Fibroblast of lung (primary cell): ENCODE measurements at regions not wholly inside any gene's neighbourhood (a gene's known extent, or its start where the extent isn't known, plus 50 kb on each side); places are given as distances from the start of the nearest gene placed in this dataset.

Source experiments
- DNase-seq, 2 donors: peaks; one replicate each; pipeline versions ENCODE4 v3.0.0 to v3.0.0-alpha.2; 2010; ENCODE audit warnings: low read depth in 2 of 2
- H2AFZ ChIP-seq: 2 replicates; pipeline ENCODE4 v1.5.1; 2012; ENCODE audit warnings: low read length, control low read depth, inconsistent platforms
- H3K27ac ChIP-seq: 2 replicates; pipeline ENCODE4 v1.5.1; 2011; ENCODE audit warnings: low read length, control low read depth; ENCODE audit not compliant: insufficient read depth
- H3K27me3 ChIP-seq: 2 replicates; pipeline ENCODE4 v1.5.1; 2011; ENCODE audit warnings: mild to moderate bottlenecking, low read length; ENCODE audit not compliant: control insufficient read depth, insufficient read depth
- H3K36me3 ChIP-seq: 2 replicates; pipeline ENCODE4 v1.5.1; 2011; ENCODE audit warnings: low read length; ENCODE audit not compliant: control insufficient read depth, insufficient read depth
- H3K4me1 ChIP-seq: 2 replicates; pipeline ENCODE4 v1.5.1; 2011; ENCODE audit warnings: low read length; ENCODE audit not compliant: control insufficient read depth, insufficient read depth; ENCODE audit errors: extremely low read depth
- H3K4me2 ChIP-seq: 2 replicates; pipeline ENCODE4 v1.5.1; 2011; ENCODE audit warnings: low read length, control low read depth; ENCODE audit not compliant: insufficient read depth; ENCODE audit errors: extremely low read depth
- H3K4me3 ChIP-seq, 4 experiments: fragments of 200-600 bp in 1 of 4; sonication (generic) in 1 of 4; replicated peaks in 1 of 4; 2 replicates each; pipeline ENCODE4 v1.5.1; 2011 to 2016; ENCODE audit warnings: low read length in 4 of 4, low read depth in 3 of 4, mild to moderate bottlenecking in 3 of 4, control low read depth in 2 of 4, inconsistent platforms in 1 of 4, mixed read lengths in 1 of 4; ENCODE audit not compliant: insufficient read depth in 1 of 4; ENCODE audit errors: control extremely low read depth in 1 of 4
- H3K79me2 ChIP-seq: 2 replicates; pipeline ENCODE4 v1.5.1; 2012; ENCODE audit warnings: mild to moderate bottlenecking, low read length, inconsistent platforms; ENCODE audit not compliant: control insufficient read depth, insufficient read depth
- H3K9ac ChIP-seq: 2 replicates; pipeline ENCODE4 v1.5.1; 2011; ENCODE audit warnings: mild to moderate bottlenecking, low read length, control low read depth; ENCODE audit not compliant: insufficient read depth
- H3K9me3 ChIP-seq: 2 replicates; pipeline ENCODE4 v1.5.1; 2012; ENCODE audit warnings: low read depth, low read length; ENCODE audit not compliant: control insufficient read depth, insufficient read depth
- H4K20me1 ChIP-seq: 2 replicates; pipeline ENCODE4 v1.5.1; 2011; ENCODE audit warnings: low read length; ENCODE audit not compliant: control insufficient read depth, insufficient read depth; ENCODE audit errors: extremely low read depth
- CTCF ChIP-seq, 2 donors: IDR thresholded peaks in 1 of 2; conservative IDR thresholded peaks in 1 of 2; 1 replicate in 1 of 2; 2 replicates in 1 of 2; pipeline ENCODE4 v1.5.1; 2011 to 2012; ENCODE audit warnings: low read length in 2 of 2, control low read depth in 1 of 2, inconsistent platforms in 1 of 2, low read depth in 1 of 2, mild to moderate bottlenecking in 1 of 2
- EZH2 ChIP-seq: IDR thresholded peaks from 2 replicates; pipeline ENCODE4 v1.5.1; 2012; ENCODE audit warnings: low read length, control low read depth, mild to moderate bottlenecking; ENCODE audit errors: missing control alignments

GRCh38 chr4:64195582-64195981 lies 213.7 kb downstream of the TECRL start:
- Histone ChIP-seq H3K9ac (no peak overlapping the region), H3K4me1 (no peaks in the 10 kb centered on the region), H3K79me2 (no peaks in the 10 kb centered on the region), H3K4me2 (no peak overlapping the region), H3K9me3 (no peaks in the 10 kb centered on the region), H3K27me3 (no peaks in the 10 kb centered on the region), H2AFZ (no peak overlapping the region), H4K20me1 (no peaks in the 10 kb centered on the region), H3K36me3 (no peaks in the 10 kb centered on the region), H3K27ac (no peak overlapping the region), H3K4me3 (no peak overlapping the region)
- DNase-seq: no peak
- no peak for TF ChIP-seq CTCF (conservative IDR thresholded peaks at IDR 0.05 in 1 of 2, IDR thresholded peaks at IDR 0.05 in 1 of 2; ENCODE audit: low read depth in 1 of 2, low read length in 2 of 2)

- Histone ChIP-seq H3K4me2 (no peak overlapping the region), H3K4me1 (no peaks in the 10 kb centered on the region), H2AFZ (no peak overlapping the region), H3K9ac (no peak overlapping the region), H3K27ac (no peak overlapping the region), H3K36me3 (no peaks in the 10 kb centered on the region), H3K27me3 (no peaks in the 10 kb centered on the region), H4K20me1 (no peaks in the 10 kb centered on the region), H3K79me2 (no peaks in the 10 kb centered on the region), H3K9me3 (no peaks in the 10 kb centered on the region), H3K4me3 (no peak overlapping the region)
- no peak for DNase-seq
- TF ChIP-seq EZH2 (no peak), CTCF (conservative IDR thresholded peaks at IDR 0.05 in 1 of 2, IDR thresholded peaks at IDR 0.05 in 1 of 2; ENCODE audit: low read depth in 1 of 2, low read length in 2 of 2) (no peak)
Measured at GRCh38 chr4:64192731-64193412, 216.4 kb downstream of the TECRL start.

- no peak overlapping the region for H2AFZ ChIP-seq
- no peak for DNase-seq
- H3K9ac ChIP-seq: no peak overlapping the region
- TF ChIP-seq CTCF (conservative IDR thresholded peaks at IDR 0.05 in 1 of 2, IDR thresholded peaks at IDR 0.05 in 1 of 2; ENCODE audit: low read depth in 1 of 2, low read length in 2 of 2) (no peak), EZH2 (no peak)
- H3K4me1 ChIP-seq: no peaks in the 10 kb centered on the region
- H3K36me3 ChIP-seq: no peaks in the 10 kb centered on the region
- no peaks in the 10 kb centered on the region for H3K79me2 ChIP-seq
- no peaks in the 10 kb centered on the region for H3K9me3 ChIP-seq
- no peak overlapping the region for H3K4me3 ChIP-seq
- no peak overlapping the region for H3K27ac ChIP-seq
- H3K4me2 ChIP-seq: no peak overlapping the region
- no peaks in the 10 kb centered on the region for H4K20me1 ChIP-seq
- H3K27me3 ChIP-seq: no peaks in the 10 kb centered on the region
Measured at GRCh38 chr4:64174247-64174882, 234.9 kb downstream of the TECRL start.
